HG03135 (cell line): ENCODE measurements at regions not wholly inside any gene's neighbourhood (a gene's known extent, or its start where the extent isn't known, plus 50 kb on each side); places are given as distances from the start of the nearest gene placed in this dataset.

Experiments used
- ATAC-seq: cut with Tn5 transposase; IDR thresholded peaks from one replicate; pipeline ENCODE4 v1.9.1; 2021; ENCODE audit warnings: mild to moderate bottlenecking, moderate library complexity; ENCODE audit not compliant: unreplicated experiment

GRCh38 chrX:109842611-109843010 lies 109.6 kb upstream of the ACSL4 start:
- ATAC-seq = no peak

GRCh38 chrX:109843963-109844751 lies 111.1 kb upstream of the ACSL4 start:
- peak; percentile 39 for ATAC-seq

GRCh38 chrX:109844986-109845385 lies 111.9 kb upstream of the ACSL4 start:
- ATAC-seq = no peak

- ATAC-seq = no peak
Measured at GRCh38 chrX:109845996-109846395, 112.9 kb upstream of the ACSL4 start.

GRCh38 chrX:109847257-109848187 lies 114.5 kb upstream of the ACSL4 start:
- no peak for ATAC-seq

GRCh38 chrX:109848461-109849050 lies 115.5 kb upstream of the ACSL4 start:
- ATAC-seq = peak; percentile 73

- no peak for ATAC-seq
Measured at GRCh38 chrX:109854096-109854495, 121.0 kb upstream of the ACSL4 start.

GRCh38 chrX:109855501-109855900 lies 122.4 kb upstream of the ACSL4 start:
- no peak for ATAC-seq

- no peak for ATAC-seq
Measured at GRCh38 chrX:109856974-109857373, 123.9 kb upstream of the ACSL4 start.

- no peak for ATAC-seq
Measured at GRCh38 chrX:109857584-109858228, 124.6 kb upstream of the ACSL4 start.

GRCh38 chrX:109858602-109859341 lies 125.7 kb upstream of the ACSL4 start:
- ATAC-seq = no peak

GRCh38 chrX:109859651-109860050 lies 126.6 kb upstream of the ACSL4 start:
- ATAC-seq = no peak

- ATAC-seq = no peak
Measured at GRCh38 chrX:109862433-109862832, 129.4 kb upstream of the ACSL4 start.

- ATAC-seq = no peak
Measured at GRCh38 chrX:109863811-109864210, 130.8 kb upstream of the ACSL4 start.

GRCh38 chrX:109871121-109871888 lies 131.6 kb upstream of the TMEM164 start:
- no peak for ATAC-seq

- no peak for ATAC-seq
Measured at GRCh38 chrX:109872021-109872732, 130.7 kb upstream of the TMEM164 start.

GRCh38 chrX:109873574-109873973 lies 129.3 kb upstream of the TMEM164 start:
- ATAC-seq = no peak

GRCh38 chrX:109873983-109874382 lies 128.9 kb upstream of the TMEM164 start:
- no peak for ATAC-seq

GRCh38 chrX:109874548-109874947 lies 128.4 kb upstream of the TMEM164 start:
- no peak for ATAC-seq
